ENCODE measurements at regions not wholly inside any gene's neighbourhood (a gene's known extent, or its start where the extent isn't known, plus 50 kb on each side); places are given as distances from the start of the nearest gene placed in this dataset.

- Histone ChIP-seq H3K27ac (ENCODE audit: low read depth) (no peak overlapping the region), H2AFZ (no peak overlapping the region), H3K9me2 (ENCODE audit: insufficient read depth) (peaks cover 17% of the 10 kb centered on the region; the same call in 1 of the 2 replicates), H3K36me3 (ENCODE audit: insufficient read depth) (no peaks in the 10 kb centered on the region), H3K27me3 (ENCODE audit: insufficient read depth) (no peaks in the 10 kb centered on the region), H4K20me1 (replicated peaks; ENCODE audit: insufficient read depth) (no peaks in the 10 kb centered on the region), H3K4me2 (no peak overlapping the region), H3K4me1 (ENCODE audit: insufficient read depth) (peaks cover 7% of the 10 kb centered on the region), H3F3A (replicated peaks; ENCODE audit: low read depth) (no peaks in the 10 kb centered on the region), H3K4me3 (no peak overlapping the region), H3K79me2 (replicated peaks; ENCODE audit: insufficient read depth) (no peaks in the 10 kb centered on the region)
- Mint-ChIP-seq H3K27ac (no peak overlapping the region; the same call in 1 of the 2 replicates), H3K27me3 (ENCODE audit: insufficient read depth, low read depth, poor library complexity) (peaks cover 5% of the 10 kb centered on the region), H3K36me3 (ENCODE audit: low read depth) (peaks cover 8% of the 10 kb centered on the region; the same call in 2 of the 3 replicates), H3K9me3 (peaks cover 9% of the 10 kb centered on the region; the same call in 2 of the 3 replicates), H3K4me3 (no peak overlapping the region), H3K4me1 (peaks cover 26% of the 10 kb centered on the region)
- TF ChIP-seq CREB1 (CRISPR knock-in tag; IDR thresholded peaks at IDR 0.05; ENCODE audit: low read depth) (no peak), ZNF462 (CRISPR knock-in tag; IDR thresholded peaks at IDR 0.05) (no peak), EZH2 (IDR thresholded peaks at IDR 0.05; ENCODE audit: low read depth, unreplicated experiment) (no peak), NANOG (IDR thresholded peaks at IDR 0.05; ENCODE audit: borderline replicate concordance) (no peak), POLR2AphosphoS5 (IDR thresholded peaks at IDR 0.05; ENCODE audit: low read depth) (no peak), JUNB (IDR thresholded peaks at IDR 0.05; ENCODE audit: unreplicated experiment) (no peak), ETS1 (IDR thresholded peaks at IDR 0.05) (no peak), ZNF331 (CRISPR knock-in tag; IDR thresholded peaks at IDR 0.05; ENCODE audit: low read depth) (no peak), CTCF (conservative IDR thresholded peaks at IDR 0.05; ENCODE audit: low read depth in 2 of 2) (no peak), EZH2phosphoT487 (IDR thresholded peaks at IDR 0.05; ENCODE audit: unreplicated experiment) (no peak), REST (IDR thresholded peaks at IDR 0.05; ENCODE audit: unreplicated experiment) (no peak), STAT1 (IDR thresholded peaks at IDR 0.05; ENCODE audit: unreplicated experiment) (no peak), ZNF114 (CRISPR knock-in tag; IDR thresholded peaks at IDR 0.05) (no peak)
- DNase-seq (ENCODE audit: low spot score) (no peak), ATAC-seq (no peak)
Observed at GRCh38 chr4:14445882-14446281, 556.4 kb upstream of the CPEB2 start.

Measured in GM23338 (cell line).